H1 (cell line): ENCODE measurements at regions not wholly inside any gene's neighbourhood (a gene's known extent, or its start where the extent isn't known, plus 50 kb on each side); places are given as distances from the start of the nearest gene placed in this dataset.

ENCODE experiments used
- CTCF ChIA-PET: fragments of 300-600 bp; sonication (Branson Sonifier 250); formaldehyde crosslinking; loops from one replicate; lab custom pipeline; 2021; ENCODE audit not compliant: partially characterized antibody; lab: Charles Lee
- POLR2A ChIA-PET: fragments of 300-600 bp; sonication (Branson Sonifier 250); formaldehyde crosslinking; loops from one replicate; lab custom pipeline; 2021; ENCODE audit warnings: inconsistent platforms; ENCODE audit not compliant: partially characterized antibody; lab: Charles Lee
- DNase-seq, 2 experiments: peaks; one replicate each; pipeline versions ENCODE4 v3.0.0 to v3.0.0-alpha.2; 2010 to 2022; ENCODE audit warnings: low spot score in 2 of 2, low read depth in 1 of 2, mixed read lengths in 1 of 2
- FAIRE-seq: peaks from 2 replicates; lab custom pipeline; 2011; peaks lifted over from hg19 to GRCh38; lab: Jason Lieb, UNC
- H2AFZ ChIP-seq: 2 replicates; pipeline ENCODE4 v1.8.1; 2012; ENCODE audit warnings: low read length, inconsistent platforms
- H2AK5ac ChIP-seq: 2 replicates; pipeline ENCODE4 v1.6.1; 2013; ENCODE audit warnings: low read depth, low read length
- H2BK120ac ChIP-seq: replicated peaks from 2 replicates; pipeline ENCODE3; 2013; ENCODE audit warnings: low read depth, low read length, inconsistent platforms
- H2BK12ac ChIP-seq: 2 replicates; pipeline ENCODE4 v1.6.1; 2013; ENCODE audit warnings: low read depth, low read length
- H2BK15ac ChIP-seq: 2 replicates; pipeline ENCODE4 v1.6.1; 2013; ENCODE audit warnings: low read length
- H2BK20ac ChIP-seq: 2 replicates; pipeline ENCODE4 v1.6.1; 2013; ENCODE audit warnings: low read length
- H2BK5ac ChIP-seq: 2 replicates; pipeline ENCODE4 v1.6.1; 2013; ENCODE audit warnings: low read depth, low read length
- H3K14ac ChIP-seq: 2 replicates; pipeline ENCODE4 v1.6.1; 2013; ENCODE audit warnings: inconsistent platforms; ENCODE audit not compliant: insufficient read length
- H3K18ac ChIP-seq: 2 replicates; pipeline ENCODE4 v1.6.1; 2013; ENCODE audit warnings: low read length; ENCODE audit errors: extremely low read depth
- H3K23ac ChIP-seq: 2 replicates; pipeline ENCODE4 v1.6.1; 2013; ENCODE audit warnings: inconsistent platforms; ENCODE audit not compliant: insufficient read length
- H3K23me2 ChIP-seq: 2 replicates; pipeline ENCODE4 v1.6.1; 2013; ENCODE audit warnings: low read depth, low read length
- H3K27ac ChIP-seq: 2 replicates; pipeline ENCODE4 v1.6.1; 2011; ENCODE audit warnings: low read depth, low read length, inconsistent platforms
- H3K27me3 ChIP-seq, 4 experiments: replicated peaks in 1 of 4; 1 replicate in 1 of 4; 2 replicates in 3 of 4; pipeline versions ENCODE4 v1.6.1 to v1.8.1; 2011 to 2013; ENCODE audit warnings: low read length in 3 of 4, mild to moderate bottlenecking in 3 of 4, inconsistent platforms in 2 of 4, mixed read lengths in 2 of 4, moderate library complexity in 1 of 4; ENCODE audit not compliant: control insufficient read depth in 3 of 4, insufficient read depth in 3 of 4; ENCODE audit errors: extremely low read depth in 1 of 4
- H3K36me3 ChIP-seq, 4 experiments: 2 replicates each; pipeline versions ENCODE4 v1.6.1 to v1.8.1; 2011 to 2013; ENCODE audit warnings: mild to moderate bottlenecking in 4 of 4, low read length in 3 of 4, moderate library complexity in 2 of 4, control low read depth in 1 of 4, inconsistent platforms in 1 of 4; ENCODE audit not compliant: insufficient read depth in 4 of 4, control insufficient read depth in 2 of 4
- H3K4ac ChIP-seq: replicated peaks from 2 replicates; pipeline ENCODE3; 2013; ENCODE audit warnings: low read length, low read depth, mixed read lengths, inconsistent platforms; ENCODE audit not compliant: insufficient read length
- H3K4me1 ChIP-seq, 4 experiments: replicated peaks in 1 of 4; 1 replicate in 1 of 4; 2 replicates in 3 of 4; pipeline versions ENCODE4 v1.6.1 to v1.8.1; 2011 to 2013; ENCODE audit warnings: low read length in 3 of 4, inconsistent platforms in 2 of 4, mixed read lengths in 1 of 4; ENCODE audit not compliant: insufficient read depth in 4 of 4, control insufficient read depth in 3 of 4
- H3K4me2 ChIP-seq, 2 experiments: 2 replicates each; pipeline versions ENCODE4 v1.6.1 to v1.8.1; 2011 to 2013; ENCODE audit warnings: low read depth in 2 of 2, low read length in 2 of 2, control low read depth in 1 of 2, inconsistent platforms in 1 of 2, mild to moderate bottlenecking in 1 of 2; ENCODE audit not compliant: insufficient read depth in 1 of 2
- H3K4me3 ChIP-seq, 4 experiments: fragments of 200-600, 300-600 bp in 1 of 4; sonication (generic), shearing (Covaris generic), sonication (Bioruptor Twin) in 1 of 4; 2 replicates each; pipeline versions ENCODE4 v1.5.1 to v1.8.1; 2011 to 2016; ENCODE audit warnings: low read length in 4 of 4, low read depth in 3 of 4, control low read depth in 2 of 4, inconsistent platforms in 2 of 4, mild to moderate bottlenecking in 2 of 4, mixed read lengths in 1 of 4, moderate library complexity in 1 of 4; ENCODE audit not compliant: insufficient read depth in 2 of 4; ENCODE audit errors: extremely low read depth in 1 of 4
- H3K56ac ChIP-seq: replicated peaks from 2 replicates; pipeline ENCODE3; 2013; ENCODE audit warnings: low read depth, mild to moderate bottlenecking, mixed read lengths, low read length, inconsistent platforms; ENCODE audit not compliant: insufficient read length
- H3K79me1 ChIP-seq: 2 replicates; pipeline ENCODE4 v1.6.1; 2013; ENCODE audit warnings: low read depth, low read length, control low read depth
- H3K79me2 ChIP-seq, 2 experiments: 2 replicates each; pipeline versions ENCODE4 v1.6.1 to v1.8.1; 2012 to 2013; ENCODE audit warnings: low read length in 2 of 2, mild to moderate bottlenecking in 2 of 2, inconsistent platforms in 1 of 2; ENCODE audit not compliant: insufficient read depth in 2 of 2, control insufficient read depth in 1 of 2
- H3K9ac ChIP-seq, 4 experiments: replicated peaks in 1 of 4; 1 replicate in 1 of 4; 2 replicates in 3 of 4; pipeline versions ENCODE4 v1.6.1 to v1.8.1; 2011 to 2013; ENCODE audit warnings: low read depth in 3 of 4, low read length in 3 of 4, control low read depth in 2 of 4, mild to moderate bottlenecking in 2 of 4, moderate library complexity in 2 of 4, inconsistent platforms in 1 of 4; ENCODE audit errors: extremely low read depth in 1 of 4
- H3K9me3 ChIP-seq, 2 experiments: 2 replicates each; pipeline versions ENCODE4 v1.6.1 to v1.8.1; 2012 to 2013; ENCODE audit warnings: mild to moderate bottlenecking in 2 of 2, moderate library complexity in 2 of 2, control low read depth in 1 of 2, inconsistent platforms in 1 of 2, low read depth in 1 of 2, low read length in 1 of 2, mixed read lengths in 1 of 2; ENCODE audit not compliant: insufficient read depth in 2 of 2
- H4K20me1 ChIP-seq, 2 experiments: replicated peaks in 1 of 2; 2 replicates each; pipeline versions ENCODE3 to v1.8.1; 2011 to 2013; ENCODE audit warnings: inconsistent platforms in 2 of 2, low read length in 2 of 2, mild to moderate bottlenecking in 1 of 2; ENCODE audit not compliant: insufficient read depth in 2 of 2, control insufficient read depth in 1 of 2
- H4K5ac ChIP-seq: 2 replicates; pipeline ENCODE4 v1.6.1; 2013; ENCODE audit warnings: low read length, low read depth, mixed read lengths, inconsistent platforms; ENCODE audit not compliant: insufficient read length
- H4K8ac ChIP-seq: 2 replicates; pipeline ENCODE4 v1.8.0; 2013; ENCODE audit warnings: mild to moderate bottlenecking, moderate library complexity, low read length, inconsistent platforms; ENCODE audit not compliant: insufficient read depth; ENCODE audit errors: extremely low read depth
- H4K91ac ChIP-seq: replicated peaks from 2 replicates; pipeline ENCODE3; 2013; ENCODE audit warnings: low read length, mixed read lengths, inconsistent platforms; ENCODE audit not compliant: insufficient read length
- TAF7 ChIP-seq: optimal IDR thresholded peaks from 2 replicates; pipeline ENCODE3; 2011; ENCODE audit warnings: low read depth, mild to moderate bottlenecking, inconsistent platforms, low read length, moderate library complexity, borderline replicate concordance
- WGBS, 2 experiments: shearing (Covaris generic) in 1 of 2; methylation state at CpG; one replicate each; pipeline versions ENCODE4 v1.1.6 to v1.1.7; 2013 to 2015; ENCODE audit warnings: low lambda C conversion rate in 2 of 2, mixed read lengths in 2 of 2, inconsistent platforms in 1 of 2, low coverage in 1 of 2, missing lambda C conversion rate in 1 of 2; ENCODE audit not compliant: insufficient replicate concordance in 2 of 2, insufficient coverage in 1 of 2, insufficient read length in 1 of 2; ENCODE audit errors: extremely low coverage in 1 of 2, missing lambda C conversion rate in 1 of 2; 5-methylcytosine and 5-hydroxymethylcytosine counted together

DNA sequence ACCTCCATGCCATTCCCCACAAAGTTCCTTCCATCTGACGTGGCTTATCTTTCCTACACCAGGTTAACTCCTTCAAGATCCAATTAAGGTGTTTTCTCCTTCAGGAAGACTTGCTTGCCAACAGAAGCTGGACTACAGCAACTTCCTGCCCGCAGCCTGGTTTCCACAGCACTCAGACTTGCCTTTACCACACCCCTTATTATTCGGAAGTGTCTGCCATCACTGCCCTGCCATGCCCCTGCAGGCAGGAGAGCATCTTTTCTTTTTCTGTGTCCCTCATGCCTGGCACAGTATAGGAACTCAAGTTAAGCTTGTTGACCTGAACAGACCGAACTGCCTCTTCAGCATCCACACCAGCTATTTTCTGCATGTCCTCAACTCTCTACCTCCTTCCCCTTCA, 168.0 kb downstream of the FOXO1 start:
- Histone ChIP-seq H2BK15ac (peak overlapping the region; percentile 76; the same call in 1 of the 2 replicates), H4K91ac (no peak overlapping the region)
- TF ChIP-seq TAF7: no peak

More for the DNA sequence above, 168.0 kb downstream of the FOXO1 start:
- H3K23me2 ChIP-seq: no peaks in the 10 kb centered on the region; the same call in 1 of the 2 replicates
- H3K4ac ChIP-seq: peak overlapping the region; percentile 49
- peaks cover 0 to 3% (median 0%) of the 10 kb centered on the region in 4 experiments; a peak in 2 of 7 replicates for H3K4me1 ChIP-seq
- H3K9ac ChIP-seq: 0 out of 7 replicates have a peak overlapping the region, but pooled peaks of 1 of the 4 experiments have one; percentile 24
- H2BK12ac ChIP-seq: no peak overlapping the region; the same call in 1 of the 2 replicates
- H4K20me1 ChIP-seq: no peaks in the 10 kb centered on the region
- H2BK120ac ChIP-seq: no peak overlapping the region
- DNase-seq (no peak), FAIRE-seq (no peak)
- no peak overlapping the region for H3K4me2 ChIP-seq
- H3K4me3 ChIP-seq: no peak overlapping the region
- no peaks in the 10 kb centered on the region; a peak in 1 of 7 replicates for H3K27me3 ChIP-seq
- POLR2A ChIA-PET: interaction anchor here (1.5 kb wide), 1 partner anchor 10 kb away, joined by 3 read pairs; no protein-coding TSS in a partner anchor
- H3K23ac ChIP-seq: no peak overlapping the region
- no peak overlapping the region for H3K18ac ChIP-seq
- H2AFZ ChIP-seq: no peak overlapping the region
- no peak overlapping the region for H4K5ac ChIP-seq
- H4K8ac ChIP-seq: no peak overlapping the region
- no peaks in the 10 kb centered on the region for H3K79me1 ChIP-seq
- CTCF ChIA-PET: no interaction called here
- H3K14ac ChIP-seq: no peak overlapping the region
- no peak overlapping the region for H3K27ac ChIP-seq
- H2AK5ac ChIP-seq: no peak overlapping the region
- H3K36me3 ChIP-seq: no peaks in the 10 kb centered on the region
- H2BK5ac ChIP-seq: no peak overlapping the region
- H3K56ac ChIP-seq: no peak overlapping the region
- 92% methylated on average over 4 of the region's 4 CpGs; no CpG with 5 or more reads in 1 of the 2 experiments for WGBS, 2 experiments
- H3K79me2 ChIP-seq: no peaks in the 10 kb centered on the region
- H3K9me3 ChIP-seq: no peaks in the 10 kb centered on the region
- H2BK20ac ChIP-seq: peak overlapping the region; percentile 69; the same call in 1 of the 2 replicates
